Astrocyte (in vitro differentiated cells and primary cell): ENCODE measurements at regions not wholly inside any gene's neighbourhood (a gene's known extent, or its start where the extent isn't known, plus 50 kb on each side); places are given as distances from the start of the nearest gene placed in this dataset.
A peak's percentile ranks its signal among the peaks of the same experiment; 100 is the strongest.

Experiments
- DNase-seq: peaks from one replicate; pipeline ENCODE4 v3.0.0-alpha.2; 2010; ENCODE audit warnings: low read depth
- FAIRE-seq: peaks from 2 replicates; lab custom pipeline; 2011; peaks lifted over from hg19 to GRCh38; lab: Jason Lieb, UNC
- H2AFZ ChIP-seq: 2 replicates; pipeline ENCODE4 v1.6.0; 2012; ENCODE audit warnings: low read depth, low read length, inconsistent platforms
- H3K27ac ChIP-seq: 2 replicates; pipeline ENCODE4 v1.5.1; 2011; ENCODE audit warnings: low read depth, low read length, inconsistent platforms
- H3K27me3 ChIP-seq: 2 replicates; pipeline ENCODE4 v1.6.0; 2011; ENCODE audit warnings: low read length, inconsistent platforms; ENCODE audit not compliant: insufficient read depth
- H3K36me3 ChIP-seq: 2 replicates; pipeline ENCODE4 v1.5.1; 2011; ENCODE audit warnings: low read length, inconsistent platforms; ENCODE audit not compliant: insufficient read depth
- H3K4me1 ChIP-seq: 2 replicates; pipeline ENCODE4 v1.5.1; 2011; ENCODE audit warnings: low read length, inconsistent platforms; ENCODE audit not compliant: insufficient read depth
- H3K4me2 ChIP-seq: 2 replicates; pipeline ENCODE4 v1.6.0; 2012; ENCODE audit warnings: low read length, inconsistent platforms
- H3K4me3 ChIP-seq: 2 replicates; pipeline ENCODE4 v1.5.1; 2011; ENCODE audit warnings: low read depth, mild to moderate bottlenecking, low read length, inconsistent platforms; ENCODE audit not compliant: insufficient read depth
- H3K79me2 ChIP-seq: 2 replicates; pipeline ENCODE4 v1.6.0; 2012; ENCODE audit warnings: mild to moderate bottlenecking, low read length, inconsistent platforms; ENCODE audit not compliant: insufficient read depth
- H3K9ac ChIP-seq: 2 replicates; pipeline ENCODE4 v1.6.0; 2012; ENCODE audit warnings: mild to moderate bottlenecking, low read length, inconsistent platforms
- H3K9me3 ChIP-seq: 2 replicates; pipeline ENCODE4 v1.5.1; 2012; ENCODE audit warnings: low read depth, mild to moderate bottlenecking, low read length, inconsistent platforms; ENCODE audit not compliant: insufficient read depth
- H4K20me1 ChIP-seq: 2 replicates; pipeline ENCODE4 v1.6.0; 2012; ENCODE audit warnings: low read length, inconsistent platforms; ENCODE audit not compliant: insufficient read depth
- H3K27ac Mint-ChIP-seq: one replicate; pipeline ENCODE4 v1.8.0; 2021; ENCODE audit warnings: mild to moderate bottlenecking, mixed read lengths; ENCODE audit not compliant: unreplicated experiment
- H3K27me3 Mint-ChIP-seq: one replicate; pipeline ENCODE4 v1.8.0; 2021; ENCODE audit warnings: low read depth, mixed read lengths; ENCODE audit not compliant: unreplicated experiment
- H3K36me3 Mint-ChIP-seq: one replicate; pipeline ENCODE4 v1.8.0; 2021; ENCODE audit warnings: low read depth, mixed read lengths; ENCODE audit not compliant: unreplicated experiment
- H3K4me1 Mint-ChIP-seq: one replicate; pipeline ENCODE4 v1.8.0; 2021; ENCODE audit warnings: low read depth, mixed read lengths; ENCODE audit not compliant: unreplicated experiment
- H3K4me3 Mint-ChIP-seq: one replicate; pipeline ENCODE4 v1.8.0; 2021; ENCODE audit warnings: mild to moderate bottlenecking, moderate library complexity, mixed read lengths; ENCODE audit not compliant: unreplicated experiment
- H3K9me3 Mint-ChIP-seq: one replicate; pipeline ENCODE4 v1.8.0; 2021; ENCODE audit warnings: mild to moderate bottlenecking, mixed read lengths; ENCODE audit not compliant: unreplicated experiment
- EZH2 ChIP-seq: IDR thresholded peaks from 2 replicates; pipeline ENCODE4 v1.6.1; 2012; ENCODE audit warnings: mild to moderate bottlenecking, low read length, inconsistent platforms; ENCODE audit not compliant: insufficient read depth
- TF ChIP-seq, protein P1 (sequence below): IDR thresholded peaks from 2 replicates; pipeline ENCODE4 v1.5.1; 2011; ENCODE audit warnings: low read depth, mild to moderate bottlenecking, inconsistent platforms, low read length, moderate library complexity; ENCODE audit not compliant: insufficient read depth

DNA sequence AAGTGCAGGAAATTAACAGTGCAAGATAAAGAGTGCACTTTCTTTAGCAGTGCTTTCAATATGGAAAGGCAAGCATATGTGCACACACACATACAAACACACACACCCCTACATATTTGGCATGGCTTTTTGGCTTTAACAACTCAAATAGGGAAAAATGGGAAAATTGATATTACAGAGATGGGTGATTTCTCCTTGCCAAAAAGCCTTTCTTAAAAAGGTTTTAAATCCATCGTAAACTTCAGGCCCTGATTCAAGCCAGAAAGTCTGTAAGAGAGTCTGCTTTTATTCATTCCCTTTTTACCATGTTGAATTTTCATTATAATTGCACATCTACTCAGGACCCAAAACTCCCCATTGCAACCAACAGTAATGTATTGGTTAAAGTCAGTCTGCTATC lies 612.0 kb upstream of the ACTRT1 start:
- Mint-ChIP-seq H3K9me3 (peaks cover 3% of the 10 kb centered on the region), H3K27ac (no peak overlapping the region), H3K4me3 (no peak overlapping the region), H3K36me3 (no peaks in the 10 kb centered on the region), H3K27me3 (no peaks in the 10 kb centered on the region), H3K4me1 (no peaks in the 10 kb centered on the region)
- Histone ChIP-seq H3K4me2 (no peak overlapping the region), H3K36me3 (no peaks in the 10 kb centered on the region), H4K20me1 (no peaks in the 10 kb centered on the region), H3K9ac (no peak overlapping the region), H3K4me3 (no peak overlapping the region), H3K4me1 (no peaks in the 10 kb centered on the region), H3K27ac (no peak overlapping the region), H3K9me3 (no peaks in the 10 kb centered on the region), H2AFZ (no peak overlapping the region), H3K79me2 (no peaks in the 10 kb centered on the region), H3K27me3 (no peaks in the 10 kb centered on the region)
- DNase-seq (no peak), FAIRE-seq (no peak)
- TF ChIP-seq EZH2: no peak
- TF ChIP-seq, protein P1, sequence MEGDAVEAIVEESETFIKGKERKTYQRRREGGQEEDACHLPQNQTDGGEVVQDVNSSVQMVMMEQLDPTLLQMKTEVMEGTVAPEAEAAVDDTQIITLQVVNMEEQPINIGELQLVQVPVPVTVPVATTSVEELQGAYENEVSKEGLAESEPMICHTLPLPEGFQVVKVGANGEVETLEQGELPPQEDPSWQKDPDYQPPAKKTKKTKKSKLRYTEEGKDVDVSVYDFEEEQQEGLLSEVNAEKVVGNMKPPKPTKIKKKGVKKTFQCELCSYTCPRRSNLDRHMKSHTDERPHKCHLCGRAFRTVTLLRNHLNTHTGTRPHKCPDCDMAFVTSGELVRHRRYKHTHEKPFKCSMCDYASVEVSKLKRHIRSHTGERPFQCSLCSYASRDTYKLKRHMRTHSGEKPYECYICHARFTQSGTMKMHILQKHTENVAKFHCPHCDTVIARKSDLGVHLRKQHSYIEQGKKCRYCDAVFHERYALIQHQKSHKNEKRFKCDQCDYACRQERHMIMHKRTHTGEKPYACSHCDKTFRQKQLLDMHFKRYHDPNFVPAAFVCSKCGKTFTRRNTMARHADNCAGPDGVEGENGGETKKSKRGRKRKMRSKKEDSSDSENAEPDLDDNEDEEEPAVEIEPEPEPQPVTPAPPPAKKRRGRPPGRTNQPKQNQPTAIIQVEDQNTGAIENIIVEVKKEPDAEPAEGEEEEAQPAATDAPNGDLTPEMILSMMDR: no peak

DNA sequence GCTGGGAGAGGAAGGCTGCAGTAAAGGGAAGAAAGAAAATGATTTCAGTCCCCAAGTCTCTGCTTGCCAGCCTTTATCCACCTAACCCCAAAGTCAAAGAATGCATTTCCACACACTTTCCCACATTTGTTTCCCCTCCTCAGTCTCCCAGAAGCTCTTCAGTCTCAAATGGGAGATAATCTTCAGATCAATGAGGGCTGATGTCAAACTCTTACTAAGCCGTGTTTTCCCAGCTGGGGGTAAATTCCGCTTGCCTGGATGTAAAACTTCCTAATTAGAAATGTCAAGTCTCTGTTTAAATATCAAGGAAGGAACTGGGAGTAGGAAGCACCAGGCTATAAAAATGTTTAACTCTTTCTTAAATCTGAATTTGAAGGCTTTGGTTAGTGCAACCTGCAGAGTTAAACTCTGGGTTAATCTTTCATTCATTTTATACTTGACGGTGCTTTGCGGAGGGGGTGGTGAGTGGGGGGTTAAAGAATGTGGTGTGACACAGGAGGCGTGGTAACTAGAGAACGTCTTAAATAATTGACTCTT lies 601.4 kb upstream of the ACTRT1 start:
- FAIRE-seq: peak; percentile 26
- H3K27ac ChIP-seq: no peak overlapping the region
- no peak for DNase-seq
- TF ChIP-seq, protein P1: no peak
- TF ChIP-seq EZH2: no peak
- H3K36me3 ChIP-seq: no peaks in the 10 kb centered on the region
- no peak overlapping the region for H3K4me3 ChIP-seq
- H3K79me2 ChIP-seq: no peaks in the 10 kb centered on the region
- no peaks in the 10 kb centered on the region for H3K27me3 ChIP-seq
- no peaks in the 10 kb centered on the region for H3K4me1 ChIP-seq
- Mint-ChIP-seq H3K27ac (peak overlapping the region; percentile 82), H3K4me3 (no peak overlapping the region), H3K4me1 (peaks cover 10% of the 10 kb centered on the region), H3K36me3 (no peaks in the 10 kb centered on the region), H3K27me3 (no peaks in the 10 kb centered on the region), H3K9me3 (peaks cover 4% of the 10 kb centered on the region)
- no peak overlapping the region for H3K4me2 ChIP-seq
- H2AFZ ChIP-seq: no peak overlapping the region
- H3K9me3 ChIP-seq: no peaks in the 10 kb centered on the region
- no peaks in the 10 kb centered on the region for H4K20me1 ChIP-seq
- no peak overlapping the region for H3K9ac ChIP-seq

- no peaks in the 10 kb centered on the region for H3K9me3 Mint-ChIP-seq
- DNase-seq (no peak), FAIRE-seq (no peak)
- H3K4me1 Mint-ChIP-seq: peaks cover 10% of the 10 kb centered on the region
- no peaks in the 10 kb centered on the region for H3K36me3 ChIP-seq
- no peaks in the 10 kb centered on the region for H3K4me1 ChIP-seq
- no peaks in the 10 kb centered on the region for H3K27me3 Mint-ChIP-seq
- H4K20me1 ChIP-seq: no peaks in the 10 kb centered on the region
- no peaks in the 10 kb centered on the region for H3K27me3 ChIP-seq
- H3K9me3 ChIP-seq: no peaks in the 10 kb centered on the region
- no peak overlapping the region for H3K4me2 ChIP-seq
- no peaks in the 10 kb centered on the region for H3K79me2 ChIP-seq
- no peak overlapping the region for H2AFZ ChIP-seq
- TF ChIP-seq, protein P1: no peak
- TF ChIP-seq EZH2: no peak
- no peak overlapping the region for H3K4me3 ChIP-seq
- H3K36me3 Mint-ChIP-seq: no peaks in the 10 kb centered on the region
- H3K27ac ChIP-seq: no peak overlapping the region
- no peak overlapping the region for H3K27ac Mint-ChIP-seq
- no peak overlapping the region for H3K4me3 Mint-ChIP-seq
- no peak overlapping the region for H3K9ac ChIP-seq
These were observed 598.1 kb upstream of the ACTRT1 start for GRCh38 chrX:128650326-128650725.
